A549 (cell line): ENCODE measurements at regions not wholly inside any gene's neighbourhood (a gene's known extent, or its start where the extent isn't known, plus 50 kb on each side); places are given as distances from the start of the nearest gene placed in this dataset.

ENCODE experiments used
- ATAC-seq, 2 experiments: fragments of 200-7000 bp in 1 of 2; fragments of >200 bp in 1 of 2; cut with Nextera tagmentation in 1 of 2; cut with Tn5 transposase in 1 of 2; 3 replicates each; pipeline versions ENCODE4 v1.8.0 to v1.9.1; 2018 to 2020; ENCODE audit warnings: mild to moderate bottlenecking in 1 of 2, moderate library complexity in 1 of 2
- CTCF ChIA-PET: fragments of 300-600 bp; sonication (Branson Sonifier 250); formaldehyde crosslinking; extraction: SDS; loops from one replicate; lab custom pipeline; 2021; ENCODE audit warnings: antibody characterized with exemption, inconsistent platforms; lab: Yijun Ruan, JAX
- POLR2A ChIA-PET: fragments of 350-600 bp; formaldehyde crosslinking; extraction: SDS; loops from one replicate; lab custom pipeline; 2021; ENCODE audit warnings: antibody characterized with exemption, inconsistent platforms; lab: Yijun Ruan, JAX
- DNase-seq, 2 experiments: peaks; one replicate each; pipeline versions ENCODE4 v3.0.0 to v3.0.0-alpha.2; 2011 to 2016; ENCODE audit warnings: low read depth in 1 of 2, low spot score in 1 of 2
- FAIRE-seq: peaks from 2 replicates; lab custom pipeline; 2011; peaks lifted over from hg19 to GRCh38; lab: Jason Lieb, UNC
- H3K27ac ChIP-seq, 2 experiments: fragments of >200 bp; sonication (Bioruptor Twin); formaldehyde crosslinking; 3 replicates each; pipeline ENCODE4 v1.5.1; 2016 to 2017
- H3K4me1 ChIP-seq: fragments of >200 bp; sonication (Bioruptor Twin); formaldehyde crosslinking; 3 replicates; pipeline ENCODE4 v1.6.1; 2016
- H3K4me2 ChIP-seq: fragments of >200 bp; sonication (Bioruptor Twin); formaldehyde crosslinking; 3 replicates; pipeline ENCODE4 v1.6.1; 2016
- H3K4me3 ChIP-seq: fragments of >200 bp; sonication (Bioruptor Twin); formaldehyde crosslinking; 3 replicates; pipeline ENCODE4 v1.5.1; 2016
- H3K9me3 ChIP-seq: fragments of >200 bp; sonication (Bioruptor Twin); formaldehyde crosslinking; 3 replicates; pipeline ENCODE4 v1.6.1; 2016
- BHLHE40 ChIP-seq: IDR thresholded peaks from 2 replicates; pipeline ENCODE4 v1.6.1; 2012; ENCODE audit warnings: low read depth, low read length, inconsistent platforms
- CHD2 ChIP-seq: fragments of 150-350 bp; IDR thresholded peaks from 2 replicates; pipeline ENCODE4 v1.6.1; 2014; ENCODE audit warnings: low read length; ENCODE audit not compliant: partially characterized antibody
- CHD4 ChIP-seq: fragments of 200-600 bp; sonication (generic); IDR thresholded peaks from 2 replicates; pipeline ENCODE4 v1.6.1; 2016; ENCODE audit warnings: antibody characterized with exemption, mild to moderate bottlenecking, borderline replicate concordance
- EHMT2 ChIP-seq: fragments of 200-600 bp; sonication (generic); IDR thresholded peaks from 2 replicates; pipeline ENCODE4 v1.6.1; 2016; ENCODE audit warnings: antibody characterized with exemption, low read depth, mild to moderate bottlenecking, moderate library complexity
- ESRRA ChIP-seq: fragments of 150-350 bp; IDR thresholded peaks from 2 replicates; pipeline ENCODE4 v1.6.1; 2014; ENCODE audit warnings: mild to moderate bottlenecking, low read length, borderline replicate concordance
- JUNB ChIP-seq: fragments of >200 bp; sonication (Bioruptor Twin); formaldehyde crosslinking; IDR thresholded peaks from 2 replicates; pipeline ENCODE4 v1.6.1; 2016
- NPAS2 ChIP-seq: fragments of 250-450 bp; sonication (Bioruptor Pico); IDR thresholded peaks from 2 replicates; pipeline ENCODE4 v1.8.0; 2022; ENCODE audit warnings: mild to moderate bottlenecking, moderate library complexity, borderline replicate concordance
- NR3C1 ChIP-seq: fragments of >200 bp; sonication (Bioruptor Twin); formaldehyde crosslinking; IDR thresholded peaks from 3 replicates; pipeline ENCODE4 v1.6.1; 2017
- PBX3 ChIP-seq: IDR thresholded peaks from 2 replicates; pipeline ENCODE4 v1.6.1; 2012
- POLR2AphosphoS2 ChIP-seq: conservative IDR thresholded peaks from 2 replicates; pipeline ENCODE4 v1.6.1; 2012; ENCODE audit warnings: low read length, improper control_type of control experiment, inconsistent platforms
- RAD21 ChIP-seq, 2 experiments: fragments of >200 bp in 1 of 2; sonication (Bioruptor Twin) in 1 of 2; formaldehyde crosslinking in 1 of 2; IDR thresholded peaks in 1 of 2; conservative IDR thresholded peaks in 1 of 2; 2 replicates in 1 of 2; 3 replicates in 1 of 2; pipeline ENCODE4 v1.6.1; 2012 to 2018; ENCODE audit warnings: inconsistent platforms in 1 of 2
- RFX5 ChIP-seq: fragments of 450-650 bp; IDR thresholded peaks from 2 replicates; pipeline ENCODE4 v1.7.1; 2014; ENCODE audit warnings: antibody characterized with exemption, mild to moderate bottlenecking, moderate library complexity
- RNF2 ChIP-seq: fragments of 200-600 bp; sonication (generic); IDR thresholded peaks from 2 replicates; pipeline ENCODE4 v1.6.1; 2016; ENCODE audit warnings: low read depth, mild to moderate bottlenecking, antibody characterized with exemption, moderate library complexity, borderline replicate concordance
- TFCP2L1 ChIP-seq: fragments of 250-450 bp; sonication (Bioruptor Pico); IDR thresholded peaks from 2 replicates; pipeline ENCODE4 v1.5.0; 2021; ENCODE audit warnings: mild to moderate bottlenecking
- TP53 ChIP-seq: fragments of 250-450 bp; sonication (Bioruptor Pico); IDR thresholded peaks from 2 replicates; pipeline ENCODE4 v1.5.0; 2021; ENCODE audit warnings: mild to moderate bottlenecking, moderate library complexity
- USF2 ChIP-seq: fragments of 450-650 bp; IDR thresholded peaks from 2 replicates; pipeline ENCODE4 v1.6.1; 2014; ENCODE audit warnings: antibody characterized with exemption
- WGBS: methylation state at CpG from one replicate; pipeline ENCODE4 v1.1.6; 2017; ENCODE audit errors: missing lambda C conversion rate; 5-methylcytosine and 5-hydroxymethylcytosine counted together
- TF ChIP-seq, protein P1 (sequence below): fragments of >200 bp; sonication (Bioruptor Twin); formaldehyde crosslinking; IDR thresholded peaks from 3 replicates; pipeline ENCODE4 v1.5.1; 2016
- TF ChIP-seq, protein P2 (sequence below): fragments of 150-350 bp; IDR thresholded peaks from 2 replicates; pipeline ENCODE4 v1.6.1; 2014; ENCODE audit warnings: low read depth, mild to moderate bottlenecking, low read length
- TF ChIP-seq, protein P3 (sequence below): IDR thresholded peaks from 2 replicates; pipeline ENCODE4 v1.6.1; 2012
- TF ChIP-seq, protein P4 (sequence below): fragments of >200 bp; sonication (Bioruptor Twin); formaldehyde crosslinking; IDR thresholded peaks from 3 replicates; pipeline ENCODE4 v1.6.1; 2016
- TF ChIP-seq, protein P5 (sequence below): fragments of >200 bp; sonication (Bioruptor Twin); formaldehyde crosslinking; IDR thresholded peaks from 2 replicates; pipeline ENCODE4 v1.6.1; 2016
- TF ChIP-seq, protein P6 (sequence below): IDR thresholded peaks from 2 replicates; pipeline ENCODE4 v1.6.1; 2012; ENCODE audit warnings: low read depth, borderline replicate concordance

- no peak for TF ChIP-seq PBX3
- no peak for TF ChIP-seq USF2
These were observed 217.1 kb upstream of the ZMIZ1 start (continued) for GRCh38 chr10:78851647-78852046.

GRCh38 chr10:78852466-78853240 lies 216.1 kb upstream of the ZMIZ1 start:
- ChIA-PET CTCF (interaction anchor here (0.6 to 1.8 kb wide), 5 partner anchors 23 to 805 kb away, joined by 3 to 6 read pairs (median 3); no protein-coding TSS in a partner anchor), POLR2A (no interaction called here)
- 81% methylated on average over 9 of the region's 9 CpGs for WGBS

GRCh38 chr10:78853864-78854263 lies 214.9 kb upstream of the ZMIZ1 start:
- FAIRE-seq = no peak
- ChIA-PET CTCF (interaction anchor here (1.4 to 1.8 kb wide), 3 partner anchors 26 to 807 kb away, joined by 3 to 6 read pairs (median 4); no protein-coding TSS in a partner anchor), POLR2A (no interaction called here)

More at GRCh38 chr10:78852466-78853240, 216.1 kb upstream of the ZMIZ1 start:
- Histone ChIP-seq H3K9me3 (no peaks in the 10 kb centered on the region), H3K4me1 (0 out of 3 replicates have a peak, but pooled peaks cover 4% of the 10 kb centered on the region), H3K27ac (no peak overlapping the region), H3K4me3 (no peak overlapping the region), H3K4me2 (no peak overlapping the region)
- DNase-seq (peak; percentile 19 to 40), FAIRE-seq (no peak), ATAC-seq (peak; percentile 59 to 81; a peak in 3 of 6 replicates)
- TF ChIP-seq RAD21 (conservative IDR thresholded peaks at IDR 0.05 in 1 of 2, IDR thresholded peaks at IDR 0.05 in 1 of 2) = peak in 1 of 2 experiments; percentile 31; a peak in 1 of 5 replicates
- TF ChIP-seq, protein P1, sequence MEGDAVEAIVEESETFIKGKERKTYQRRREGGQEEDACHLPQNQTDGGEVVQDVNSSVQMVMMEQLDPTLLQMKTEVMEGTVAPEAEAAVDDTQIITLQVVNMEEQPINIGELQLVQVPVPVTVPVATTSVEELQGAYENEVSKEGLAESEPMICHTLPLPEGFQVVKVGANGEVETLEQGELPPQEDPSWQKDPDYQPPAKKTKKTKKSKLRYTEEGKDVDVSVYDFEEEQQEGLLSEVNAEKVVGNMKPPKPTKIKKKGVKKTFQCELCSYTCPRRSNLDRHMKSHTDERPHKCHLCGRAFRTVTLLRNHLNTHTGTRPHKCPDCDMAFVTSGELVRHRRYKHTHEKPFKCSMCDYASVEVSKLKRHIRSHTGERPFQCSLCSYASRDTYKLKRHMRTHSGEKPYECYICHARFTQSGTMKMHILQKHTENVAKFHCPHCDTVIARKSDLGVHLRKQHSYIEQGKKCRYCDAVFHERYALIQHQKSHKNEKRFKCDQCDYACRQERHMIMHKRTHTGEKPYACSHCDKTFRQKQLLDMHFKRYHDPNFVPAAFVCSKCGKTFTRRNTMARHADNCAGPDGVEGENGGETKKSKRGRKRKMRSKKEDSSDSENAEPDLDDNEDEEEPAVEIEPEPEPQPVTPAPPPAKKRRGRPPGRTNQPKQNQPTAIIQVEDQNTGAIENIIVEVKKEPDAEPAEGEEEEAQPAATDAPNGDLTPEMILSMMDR = peak; percentile 23; the same call in 1 of the 3 replicates
- no peak for TF ChIP-seq EHMT2
- no peak for TF ChIP-seq CHD2
- TF ChIP-seq, protein P2, sequence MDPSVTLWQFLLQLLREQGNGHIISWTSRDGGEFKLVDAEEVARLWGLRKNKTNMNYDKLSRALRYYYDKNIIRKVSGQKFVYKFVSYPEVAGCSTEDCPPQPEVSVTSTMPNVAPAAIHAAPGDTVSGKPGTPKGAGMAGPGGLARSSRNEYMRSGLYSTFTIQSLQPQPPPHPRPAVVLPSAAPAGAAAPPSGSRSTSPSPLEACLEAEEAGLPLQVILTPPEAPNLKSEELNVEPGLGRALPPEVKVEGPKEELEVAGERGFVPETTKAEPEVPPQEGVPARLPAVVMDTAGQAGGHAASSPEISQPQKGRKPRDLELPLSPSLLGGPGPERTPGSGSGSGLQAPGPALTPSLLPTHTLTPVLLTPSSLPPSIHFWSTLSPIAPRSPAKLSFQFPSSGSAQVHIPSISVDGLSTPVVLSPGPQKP = no peak

More at GRCh38 chr10:78853864-78854263, 214.9 kb upstream of the ZMIZ1 start:
- 62% methylated on average over 4 of the region's 4 CpGs for WGBS
- no peak overlapping the region for H3K4me2 ChIP-seq
- no peak overlapping the region for H3K27ac ChIP-seq
- H3K4me3 ChIP-seq = no peak overlapping the region
- peak in 1 of 2 experiments; percentile 17; a peak in 1 of 6 replicates for ATAC-seq
- H3K9me3 ChIP-seq = no peaks in the 10 kb centered on the region
- DNase-seq = peak in 1 of 2 experiments; percentile 27
- TF ChIP-seq, protein P3, sequence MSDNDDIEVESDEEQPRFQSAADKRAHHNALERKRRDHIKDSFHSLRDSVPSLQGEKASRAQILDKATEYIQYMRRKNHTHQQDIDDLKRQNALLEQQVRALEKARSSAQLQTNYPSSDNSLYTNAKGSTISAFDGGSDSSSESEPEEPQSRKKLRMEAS = no peak
- no peak for TF ChIP-seq TP53 (CRISPR knock-in tag)
- TF ChIP-seq, protein P4, sequence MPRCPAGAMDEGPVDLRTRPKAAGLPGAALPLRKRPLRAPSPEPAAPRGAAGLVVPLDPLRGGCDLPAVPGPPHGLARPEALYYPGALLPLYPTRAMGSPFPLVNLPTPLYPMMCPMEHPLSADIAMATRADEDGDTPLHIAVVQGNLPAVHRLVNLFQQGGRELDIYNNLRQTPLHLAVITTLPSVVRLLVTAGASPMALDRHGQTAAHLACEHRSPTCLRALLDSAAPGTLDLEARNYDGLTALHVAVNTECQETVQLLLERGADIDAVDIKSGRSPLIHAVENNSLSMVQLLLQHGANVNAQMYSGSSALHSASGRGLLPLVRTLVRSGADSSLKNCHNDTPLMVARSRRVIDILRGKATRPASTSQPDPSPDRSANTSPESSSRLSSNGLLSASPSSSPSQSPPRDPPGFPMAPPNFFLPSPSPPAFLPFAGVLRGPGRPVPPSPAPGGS = no peak
- TF ChIP-seq EHMT2 = no peak
- TF ChIP-seq POLR2AphosphoS2 = no peak
- TF ChIP-seq, protein P5, sequence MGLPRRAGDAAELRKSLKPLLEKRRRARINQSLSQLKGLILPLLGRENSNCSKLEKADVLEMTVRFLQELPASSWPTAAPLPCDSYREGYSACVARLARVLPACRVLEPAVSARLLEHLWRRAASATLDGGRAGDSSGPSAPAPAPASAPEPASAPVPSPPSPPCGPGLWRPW = no peak
- TF ChIP-seq, protein P6, sequence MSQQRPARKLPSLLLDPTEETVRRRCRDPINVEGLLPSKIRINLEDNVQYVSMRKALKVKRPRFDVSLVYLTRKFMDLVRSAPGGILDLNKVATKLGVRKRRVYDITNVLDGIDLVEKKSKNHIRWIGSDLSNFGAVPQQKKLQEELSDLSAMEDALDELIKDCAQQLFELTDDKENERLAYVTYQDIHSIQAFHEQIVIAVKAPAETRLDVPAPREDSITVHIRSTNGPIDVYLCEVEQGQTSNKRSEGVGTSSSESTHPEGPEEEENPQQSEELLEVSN = no peak
- no peak for TF ChIP-seq TFCP2L1 (CRISPR knock-in tag)
- no peak for TF ChIP-seq NR3C1
- TF ChIP-seq RFX5 = no peak
- no peak for TF ChIP-seq PBX3
- TF ChIP-seq BHLHE40 = no peak
- no peak for TF ChIP-seq ESRRA
- TF ChIP-seq RNF2 = no peak
- TF ChIP-seq NPAS2 (CRISPR knock-in tag) = no peak
- TF ChIP-seq JUNB = no peak
- no peak for TF ChIP-seq CHD4
- H3K4me1 ChIP-seq = 0 out of 3 replicates have a peak, but pooled peaks cover 4% of the 10 kb centered on the region
